ENCODE measurements at regions not wholly inside any gene's neighbourhood (a gene's known extent, or its start where the extent isn't known, plus 50 kb on each side); places are given as distances from the start of the nearest gene placed in this dataset.

DNA sequence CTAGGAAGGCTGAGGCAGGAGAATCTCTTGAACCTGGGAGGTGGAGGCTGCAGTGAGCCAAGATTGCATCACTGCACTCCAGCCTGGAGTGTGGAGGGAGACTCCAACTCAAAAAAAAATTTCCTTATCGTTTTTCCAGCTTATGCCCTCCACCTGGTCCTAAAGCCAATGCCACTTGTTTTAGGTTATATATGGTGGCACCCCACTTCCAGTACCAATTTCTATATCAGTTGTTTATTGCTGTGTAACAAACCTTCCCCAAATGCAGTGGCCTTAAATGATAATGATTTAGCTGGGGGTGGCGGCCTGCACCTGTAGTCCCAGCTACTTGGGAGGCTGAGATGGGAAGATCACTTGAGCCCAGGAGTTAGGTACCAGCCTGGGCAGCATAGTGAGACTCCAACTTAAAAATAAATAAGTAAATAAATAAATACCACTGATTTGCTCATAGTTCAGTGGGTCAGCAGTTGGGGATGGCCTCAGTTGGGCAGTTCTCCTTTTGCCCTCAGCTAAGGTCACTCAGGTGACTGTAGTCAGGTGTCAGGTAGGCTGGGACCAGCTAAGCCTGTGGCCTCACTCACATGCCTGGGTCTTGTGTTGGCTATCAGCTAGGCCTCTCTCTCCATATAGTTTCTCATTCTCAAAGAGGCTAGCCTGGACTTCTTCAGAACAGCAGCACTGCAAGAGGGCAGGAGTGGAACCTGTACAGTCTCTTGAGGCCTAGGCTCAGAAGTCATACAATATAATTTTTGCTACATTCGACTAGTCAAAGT is 113.7 kb upstream of the GATA6 start:
- TF ChIP-seq, protein P1, sequence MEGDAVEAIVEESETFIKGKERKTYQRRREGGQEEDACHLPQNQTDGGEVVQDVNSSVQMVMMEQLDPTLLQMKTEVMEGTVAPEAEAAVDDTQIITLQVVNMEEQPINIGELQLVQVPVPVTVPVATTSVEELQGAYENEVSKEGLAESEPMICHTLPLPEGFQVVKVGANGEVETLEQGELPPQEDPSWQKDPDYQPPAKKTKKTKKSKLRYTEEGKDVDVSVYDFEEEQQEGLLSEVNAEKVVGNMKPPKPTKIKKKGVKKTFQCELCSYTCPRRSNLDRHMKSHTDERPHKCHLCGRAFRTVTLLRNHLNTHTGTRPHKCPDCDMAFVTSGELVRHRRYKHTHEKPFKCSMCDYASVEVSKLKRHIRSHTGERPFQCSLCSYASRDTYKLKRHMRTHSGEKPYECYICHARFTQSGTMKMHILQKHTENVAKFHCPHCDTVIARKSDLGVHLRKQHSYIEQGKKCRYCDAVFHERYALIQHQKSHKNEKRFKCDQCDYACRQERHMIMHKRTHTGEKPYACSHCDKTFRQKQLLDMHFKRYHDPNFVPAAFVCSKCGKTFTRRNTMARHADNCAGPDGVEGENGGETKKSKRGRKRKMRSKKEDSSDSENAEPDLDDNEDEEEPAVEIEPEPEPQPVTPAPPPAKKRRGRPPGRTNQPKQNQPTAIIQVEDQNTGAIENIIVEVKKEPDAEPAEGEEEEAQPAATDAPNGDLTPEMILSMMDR (IDR thresholded peaks at IDR 0.05) = no peak
- no peak for TF ChIP-seq POLR2AphosphoS5 (IDR thresholded peaks at IDR 0.05)

Data from upper lobe of left lung (tissue), 4 donors.